MCF 10A (cell line): ENCODE measurements at regions not wholly inside any gene's neighbourhood (a gene's known extent, or its start where the extent isn't known, plus 50 kb on each side); places are given as distances from the start of the nearest gene placed in this dataset.

Source experiments
- BruUV-seq: library from RNA; stranded (reverse); fragments of 400-500 nt; replicated peaks from 2 replicates; lab custom pipeline; 2021; lab: Mats Ljungman, UMichigan
- CTCF ChIA-PET: fragments of 300-600 bp; sonication (Branson Sonifier 250); formaldehyde crosslinking; extraction: SDS; loops from one replicate; lab custom pipeline; 2021; ENCODE audit warnings: antibody characterized with exemption, inconsistent platforms; lab: Yijun Ruan, JAX
- POLR2A ChIA-PET: fragments of 300-600, 350-650 bp; sonication (Branson Sonifier 250); formaldehyde crosslinking; extraction: SDS; loops from one replicate; lab custom pipeline; 2020; ENCODE audit warnings: antibody characterized with exemption, inconsistent platforms; lab: Yijun Ruan, JAX
- DNase-seq: peaks from one replicate; pipeline ENCODE4 v3.0.0-alpha.2; 2018; ENCODE audit not compliant: unreplicated experiment
- H3K27ac Mint-ChIP-seq: one replicate; pipeline ENCODE4 v1.8.0; 2022; ENCODE audit warnings: mild to moderate bottlenecking, low read depth, mixed read lengths; ENCODE audit not compliant: unreplicated experiment
- H3K27me3 Mint-ChIP-seq: one replicate; pipeline ENCODE4 v1.8.0; 2022; ENCODE audit warnings: mixed read lengths; ENCODE audit not compliant: insufficient read depth, unreplicated experiment
- H3K36me3 Mint-ChIP-seq: one replicate; pipeline ENCODE4 v1.8.0; 2022; ENCODE audit warnings: mild to moderate bottlenecking, moderate library complexity, mixed read lengths; ENCODE audit not compliant: insufficient read depth, unreplicated experiment
- H3K4me1 Mint-ChIP-seq: one replicate; pipeline ENCODE4 v1.8.0; 2022; ENCODE audit warnings: mixed read lengths; ENCODE audit not compliant: insufficient read depth, unreplicated experiment
- H3K4me3 Mint-ChIP-seq: one replicate; pipeline ENCODE4 v1.8.0; 2022; ENCODE audit warnings: mild to moderate bottlenecking, moderate library complexity, mixed read lengths; ENCODE audit not compliant: unreplicated experiment
- H3K9me3 Mint-ChIP-seq: one replicate; pipeline ENCODE4 v1.8.0; 2022; ENCODE audit warnings: mixed read lengths; ENCODE audit not compliant: unreplicated experiment
- intact Hi-C: fragments of 100-400 bp; cut with micrococcal nuclease; formaldehyde crosslinking; loops from 2 replicates; pipeline ENCODE4 v1.14.1; 2022
- TF ChIP-seq, protein P1 (sequence below): fragments of 200-600 bp; IDR thresholded peaks from one replicate; pipeline ENCODE4 v1.8.0; 2022; ENCODE audit warnings: antibody characterized with exemption, mild to moderate bottlenecking; ENCODE audit not compliant: unreplicated experiment

DNA sequence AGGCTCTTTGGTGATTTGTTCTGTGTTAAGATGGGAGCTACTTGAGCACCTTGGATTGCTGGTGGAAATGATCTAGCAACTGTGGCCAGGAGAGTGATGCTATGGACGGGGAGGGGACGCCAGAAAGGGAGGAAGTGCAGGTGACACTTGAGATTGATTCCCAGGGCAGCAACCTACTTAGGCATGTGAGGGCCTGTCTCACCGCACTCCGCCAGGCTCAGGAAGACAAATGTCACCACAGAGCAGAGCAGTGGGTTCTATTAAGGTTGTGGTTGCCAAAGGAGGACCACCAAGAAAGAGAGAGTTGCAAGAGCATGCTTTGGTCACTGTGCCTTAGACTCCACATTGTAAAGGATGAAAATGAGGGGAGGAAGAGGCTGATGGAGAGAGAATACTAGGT is 404.3 kb downstream of the IRX1 start:
- intact Hi-C loops, result no loop called here
- ChIA-PET POLR2A (no interaction called here), CTCF (no interaction called here)
- peaks cover 16% of the 10 kb centered on the region for H3K9me3 Mint-ChIP-seq
- H3K27ac Mint-ChIP-seq, result no peak overlapping the region
- no peaks in the 10 kb centered on the region for H3K27me3 Mint-ChIP-seq
- BruUV-seq, result no TSS peak
- no peaks in the 10 kb centered on the region for H3K4me1 Mint-ChIP-seq
- H3K4me3 Mint-ChIP-seq, result no peak overlapping the region
- TF ChIP-seq, protein P1, sequence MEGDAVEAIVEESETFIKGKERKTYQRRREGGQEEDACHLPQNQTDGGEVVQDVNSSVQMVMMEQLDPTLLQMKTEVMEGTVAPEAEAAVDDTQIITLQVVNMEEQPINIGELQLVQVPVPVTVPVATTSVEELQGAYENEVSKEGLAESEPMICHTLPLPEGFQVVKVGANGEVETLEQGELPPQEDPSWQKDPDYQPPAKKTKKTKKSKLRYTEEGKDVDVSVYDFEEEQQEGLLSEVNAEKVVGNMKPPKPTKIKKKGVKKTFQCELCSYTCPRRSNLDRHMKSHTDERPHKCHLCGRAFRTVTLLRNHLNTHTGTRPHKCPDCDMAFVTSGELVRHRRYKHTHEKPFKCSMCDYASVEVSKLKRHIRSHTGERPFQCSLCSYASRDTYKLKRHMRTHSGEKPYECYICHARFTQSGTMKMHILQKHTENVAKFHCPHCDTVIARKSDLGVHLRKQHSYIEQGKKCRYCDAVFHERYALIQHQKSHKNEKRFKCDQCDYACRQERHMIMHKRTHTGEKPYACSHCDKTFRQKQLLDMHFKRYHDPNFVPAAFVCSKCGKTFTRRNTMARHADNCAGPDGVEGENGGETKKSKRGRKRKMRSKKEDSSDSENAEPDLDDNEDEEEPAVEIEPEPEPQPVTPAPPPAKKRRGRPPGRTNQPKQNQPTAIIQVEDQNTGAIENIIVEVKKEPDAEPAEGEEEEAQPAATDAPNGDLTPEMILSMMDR, result no peak
- DNase-seq, result no peak
- no peaks in the 10 kb centered on the region for H3K36me3 Mint-ChIP-seq

DNA sequence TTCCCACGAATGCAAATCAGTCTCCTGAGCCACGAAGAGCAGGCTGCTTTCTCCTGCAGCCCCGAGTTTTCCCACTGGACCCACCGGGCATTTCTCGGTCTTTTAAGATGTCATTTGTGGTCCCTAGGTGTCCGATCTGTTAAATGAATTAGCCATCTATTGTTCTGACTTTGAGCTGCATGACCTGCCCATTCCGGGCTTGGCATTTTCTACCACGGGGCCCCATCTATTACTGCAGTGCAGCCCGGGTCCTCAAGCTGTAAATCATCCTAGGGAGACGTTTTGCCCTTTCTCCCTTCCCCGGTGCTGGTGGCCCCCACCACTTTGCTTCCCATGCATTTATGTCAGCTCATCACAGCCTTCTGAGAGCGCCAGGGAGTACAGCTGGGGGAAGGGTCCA is 405.4 kb downstream of the IRX1 start:
- intact Hi-C loops, result no loop called here
- BruUV-seq, result no TSS peak
- POLR2A ChIA-PET, result interaction anchor here (0.7 kb wide), 1 partner anchor 41 kb away, joined by 3 read pairs; no protein-coding TSS in a partner anchor
- Mint-ChIP-seq H3K4me1 (no peaks in the 10 kb centered on the region), H3K36me3 (no peaks in the 10 kb centered on the region), H3K27me3 (no peaks in the 10 kb centered on the region), H3K9me3 (peaks cover 16% of the 10 kb centered on the region), H3K4me3 (no peak overlapping the region), H3K27ac (no peak overlapping the region)
- TF ChIP-seq, protein P1, result no peak
- no peak for DNase-seq
- CTCF ChIA-PET, result no interaction called here

GRCh38 chr5:4001758-4002533 is 406.3 kb downstream of the IRX1 start:
- TF ChIP-seq, protein P1, result no peak
- intact Hi-C loops, result no loop called here
- ChIA-PET CTCF (no interaction called here), POLR2A (interaction anchor here (0.6 to 0.7 kb wide), 2 partner anchors 11 to 41 kb away, joined by 3 read pairs; no protein-coding TSS in a partner anchor)
- Mint-ChIP-seq H3K27ac (no peak overlapping the region), H3K4me1 (no peaks in the 10 kb centered on the region), H3K27me3 (no peaks in the 10 kb centered on the region), H3K36me3 (no peaks in the 10 kb centered on the region), H3K4me3 (no peak overlapping the region), H3K9me3 (peaks cover 16% of the 10 kb centered on the region)
- no TSS peak for BruUV-seq
- DNase-seq, result no peak

DNA sequence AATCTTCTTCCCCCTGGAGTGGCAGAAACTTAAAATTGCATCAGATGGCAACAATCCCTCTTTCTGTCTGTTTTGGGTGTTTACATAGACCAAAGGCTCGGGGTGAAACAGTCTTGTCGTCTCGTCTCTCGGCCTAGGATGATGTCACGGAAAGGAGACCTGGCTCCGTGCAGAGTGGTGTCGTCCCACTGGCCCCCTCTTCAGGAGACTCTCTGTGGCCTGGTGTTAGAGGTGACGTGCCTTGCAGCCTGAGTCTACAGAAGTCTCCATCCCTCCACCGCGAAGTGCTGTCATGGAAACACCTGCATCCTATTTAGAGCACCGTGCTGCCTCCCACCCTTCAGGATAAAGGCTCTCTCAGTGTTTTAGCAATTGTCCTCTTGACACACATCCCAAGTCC is 409.7 kb downstream of the IRX1 start:
- TF ChIP-seq, protein P1, result no peak
- POLR2A ChIA-PET, result no interaction called here
- Mint-ChIP-seq H3K4me1 (no peaks in the 10 kb centered on the region), H3K27ac (no peak overlapping the region), H3K36me3 (no peaks in the 10 kb centered on the region), H3K4me3 (no peak overlapping the region), H3K9me3 (peaks cover 17% of the 10 kb centered on the region), H3K27me3 (no peaks in the 10 kb centered on the region)
- DNase-seq, result no peak
- no TSS peak for BruUV-seq
- intact Hi-C loops, result no loop called here
- CTCF ChIA-PET, result no interaction called here
